Hematopoietic multipotent progenitor cell treated with erythropoietin and hydrocortisone succinate and interleukin-3 and kit ligand, for 4 days (in vitro differentiated cells): ENCODE measurements at regions not wholly inside any gene's neighbourhood (a gene's known extent, or its start where the extent isn't known, plus 50 kb on each side); places are given as distances from the start of the nearest gene placed in this dataset.

Experiments used
- DNase-seq: peaks from one replicate; pipeline ENCODE4 v3.0.0-alpha.2; 2015

- no peak for DNase-seq
Observed at GRCh38 chr4:22336822-22337221, 179.0 kb downstream of the ADGRA3 start.

- no peak for DNase-seq
Observed at GRCh38 chr4:22334155-22334554, 181.7 kb downstream of the ADGRA3 start.

GRCh38 chr4:22324422-22324821 lies 191.4 kb downstream of the ADGRA3 start:
- no peak for DNase-seq

GRCh38 chr4:22323691-22324090 lies 192.2 kb downstream of the ADGRA3 start:
- no peak for DNase-seq

- peak; percentile 8 for DNase-seq
Observed at GRCh38 chr4:22322996-22323395, 192.9 kb downstream of the ADGRA3 start.

- peak; percentile 71 for DNase-seq
Observed at GRCh38 chr4:22315628-22316027, 200.2 kb downstream of the ADGRA3 start.

GRCh38 chr4:22313976-22314375 lies 201.9 kb downstream of the ADGRA3 start:
- no peak for DNase-seq

- DNase-seq, result no peak
Observed at GRCh38 chr4:22312113-22312512, 203.8 kb downstream of the ADGRA3 start.

- DNase-seq, result no peak
Observed at GRCh38 chr4:22301253-22301652, 214.6 kb downstream of the ADGRA3 start.

- DNase-seq, result no peak
Observed at GRCh38 chr4:22299678-22300077, 216.2 kb downstream of the ADGRA3 start.

GRCh38 chr4:22287631-22288030 lies 228.2 kb downstream of the ADGRA3 start:
- DNase-seq, result no peak

GRCh38 chr4:22268350-22269025 lies 247.4 kb downstream of the ADGRA3 start:
- no peak for DNase-seq

GRCh38 chr4:22264261-22264660 lies 251.6 kb downstream of the ADGRA3 start:
- DNase-seq, result no peak

- DNase-seq, result no peak
Observed at GRCh38 chr4:22253431-22253830, 262.4 kb downstream of the ADGRA3 start.

- DNase-seq, result peak; percentile 30
Observed at GRCh38 chr4:22246847-22247246, 269.0 kb downstream of the ADGRA3 start.

GRCh38 chr4:22245294-22245693 lies 270.6 kb downstream of the ADGRA3 start:
- no peak for DNase-seq

GRCh38 chr4:22241415-22241814 lies 274.5 kb downstream of the ADGRA3 start:
- DNase-seq, result no peak

- no peak for DNase-seq
Observed at GRCh38 chr4:22240814-22241213, 275.1 kb downstream of the ADGRA3 start.

GRCh38 chr4:22238742-22239141 lies 277.1 kb downstream of the ADGRA3 start:
- DNase-seq, result no peak

GRCh38 chr4:22237846-22238494 lies 277.9 kb downstream of the ADGRA3 start:
- no peak for DNase-seq

- peak; percentile 74 for DNase-seq
Observed at GRCh38 chr4:22237155-22237751, 278.6 kb downstream of the ADGRA3 start.

GRCh38 chr4:22235698-22236097 lies 280.2 kb downstream of the ADGRA3 start:
- DNase-seq, result no peak

GRCh38 chr4:22233230-22233629 lies 282.6 kb downstream of the ADGRA3 start:
- DNase-seq, result no peak

GRCh38 chr4:22220965-22221364 lies 272.4 kb upstream of the KCNIP4 start:
- DNase-seq, result no peak
